Brain microvascular endothelial cell (primary cell): ENCODE measurements at regions not wholly inside any gene's neighbourhood (a gene's known extent, or its start where the extent isn't known, plus 50 kb on each side); places are given as distances from the start of the nearest gene placed in this dataset.

Experiments used
- DNase-seq: peaks from one replicate; pipeline ENCODE4 v3.0.0-alpha.2; 2020
- H3K27ac ChIP-seq: fragments of 250-450 bp; sonication (Bioruptor Pico); 2 replicates; pipeline ENCODE4 v1.5.1; 2020; ENCODE audit warnings: mild to moderate bottlenecking, moderate library complexity
- H3K27me3 ChIP-seq: fragments of 250-450 bp; sonication (Bioruptor Pico); replicated peaks from 2 replicates; pipeline ENCODE4 v1.5.1; 2020; ENCODE audit warnings: mild to moderate bottlenecking
- H3K36me3 ChIP-seq: fragments of 250-450 bp; sonication (Bioruptor Pico); replicated peaks from 2 replicates; pipeline ENCODE4 v1.5.1; 2020; ENCODE audit warnings: mild to moderate bottlenecking
- H3K4me3 ChIP-seq: 2 replicates; pipeline ENCODE4 v1.5.1; 2011; ENCODE audit warnings: low read depth, mild to moderate bottlenecking, control low read depth, low read length, moderate library complexity
- in situ Hi-C: cut with HindIII; loops from 2 replicates; pipeline ENCODE4 v1.10.0; 2017; ENCODE audit warnings: low sequenced_read_pairs, low pct_ligation_motif_present
- TF ChIP-seq, protein P1 (sequence below): IDR thresholded peaks from 2 replicates; pipeline ENCODE4 v1.5.1; 2011; ENCODE audit warnings: low read depth, mild to moderate bottlenecking, moderate library complexity, low read length, control low read depth, inconsistent platforms; ENCODE audit errors: missing control alignments

DNA sequence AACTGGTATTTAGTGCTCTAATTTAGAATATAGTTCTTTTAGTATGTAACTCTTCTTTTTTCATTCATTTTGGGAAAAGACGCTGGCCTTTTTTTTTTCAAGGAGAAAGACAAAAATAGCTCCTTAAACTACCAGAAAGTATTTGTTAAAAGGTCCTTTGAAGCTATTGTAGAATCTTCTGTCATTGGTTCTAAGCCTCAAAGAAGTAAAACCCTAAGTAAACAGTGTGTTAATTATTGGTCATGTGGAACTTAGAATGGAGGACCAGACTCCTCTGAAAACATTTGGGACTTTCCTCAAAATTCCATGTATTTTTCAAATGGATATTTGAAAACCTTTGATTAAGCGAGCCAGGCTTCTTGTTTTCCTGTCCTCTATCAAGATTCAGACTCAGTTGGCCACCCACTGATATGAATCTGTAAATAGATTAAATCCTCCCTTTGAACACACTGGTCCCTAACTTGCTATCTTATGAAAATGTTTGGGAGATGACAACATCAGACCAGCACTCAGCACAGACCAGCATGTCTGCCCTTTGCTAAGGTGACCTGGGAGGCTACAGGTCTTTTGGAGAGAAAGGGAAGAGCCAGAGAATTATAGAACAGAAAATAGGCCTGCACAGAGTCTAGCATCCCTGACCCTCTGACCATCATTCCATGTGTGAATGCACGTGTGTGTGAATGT lies 120.3 kb upstream of the GATA6 start:
- H3K27ac ChIP-seq: no peak overlapping the region
- no peak for DNase-seq
- no peaks in the 10 kb centered on the region for H3K27me3 ChIP-seq
- in situ Hi-C loops: no loop called here
- H3K36me3 ChIP-seq: no peaks in the 10 kb centered on the region
- TF ChIP-seq, protein P1, sequence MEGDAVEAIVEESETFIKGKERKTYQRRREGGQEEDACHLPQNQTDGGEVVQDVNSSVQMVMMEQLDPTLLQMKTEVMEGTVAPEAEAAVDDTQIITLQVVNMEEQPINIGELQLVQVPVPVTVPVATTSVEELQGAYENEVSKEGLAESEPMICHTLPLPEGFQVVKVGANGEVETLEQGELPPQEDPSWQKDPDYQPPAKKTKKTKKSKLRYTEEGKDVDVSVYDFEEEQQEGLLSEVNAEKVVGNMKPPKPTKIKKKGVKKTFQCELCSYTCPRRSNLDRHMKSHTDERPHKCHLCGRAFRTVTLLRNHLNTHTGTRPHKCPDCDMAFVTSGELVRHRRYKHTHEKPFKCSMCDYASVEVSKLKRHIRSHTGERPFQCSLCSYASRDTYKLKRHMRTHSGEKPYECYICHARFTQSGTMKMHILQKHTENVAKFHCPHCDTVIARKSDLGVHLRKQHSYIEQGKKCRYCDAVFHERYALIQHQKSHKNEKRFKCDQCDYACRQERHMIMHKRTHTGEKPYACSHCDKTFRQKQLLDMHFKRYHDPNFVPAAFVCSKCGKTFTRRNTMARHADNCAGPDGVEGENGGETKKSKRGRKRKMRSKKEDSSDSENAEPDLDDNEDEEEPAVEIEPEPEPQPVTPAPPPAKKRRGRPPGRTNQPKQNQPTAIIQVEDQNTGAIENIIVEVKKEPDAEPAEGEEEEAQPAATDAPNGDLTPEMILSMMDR: no peak
- no peak overlapping the region for H3K4me3 ChIP-seq

DNA sequence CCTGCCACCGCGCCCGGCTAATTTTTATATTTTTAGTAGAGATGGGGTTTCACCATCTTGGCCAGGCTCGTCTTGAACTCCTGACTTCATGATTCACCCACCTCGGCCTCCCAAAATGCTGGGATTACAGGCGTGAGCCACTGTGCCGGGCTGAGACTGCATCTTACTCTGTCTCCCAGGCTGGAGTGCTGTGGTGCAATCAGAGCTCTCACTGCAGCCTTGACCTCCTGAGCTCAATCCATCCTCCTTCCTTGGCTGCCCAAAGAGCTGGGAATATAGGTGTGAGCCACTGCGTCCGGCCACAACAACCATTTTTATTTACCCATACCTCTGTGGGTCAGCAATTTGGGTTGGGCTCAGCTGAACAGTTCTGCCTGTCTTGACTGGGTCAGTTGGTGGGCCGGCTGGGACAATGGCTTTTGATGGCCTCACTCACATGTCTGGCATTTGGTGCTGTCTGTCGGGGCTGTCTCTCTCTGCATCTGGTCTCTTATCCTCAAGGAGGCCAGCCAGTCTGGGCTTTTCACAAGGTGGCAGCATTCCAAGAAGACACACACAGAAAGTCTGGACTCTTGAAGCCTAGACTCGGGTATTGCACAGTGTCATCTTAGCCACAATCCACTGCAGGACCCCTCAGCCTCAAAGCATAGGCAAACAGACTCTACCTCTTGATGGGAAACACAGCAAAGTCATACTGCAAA lies 116.8 kb upstream of the GATA6 start:
- H3K27me3 ChIP-seq: no peaks in the 10 kb centered on the region
- no peak for DNase-seq
- H3K36me3 ChIP-seq: no peaks in the 10 kb centered on the region
- TF ChIP-seq, protein P1: no peak
- no peak overlapping the region for H3K27ac ChIP-seq
- in situ Hi-C loops: no loop called here
- no peak overlapping the region for H3K4me3 ChIP-seq

DNA sequence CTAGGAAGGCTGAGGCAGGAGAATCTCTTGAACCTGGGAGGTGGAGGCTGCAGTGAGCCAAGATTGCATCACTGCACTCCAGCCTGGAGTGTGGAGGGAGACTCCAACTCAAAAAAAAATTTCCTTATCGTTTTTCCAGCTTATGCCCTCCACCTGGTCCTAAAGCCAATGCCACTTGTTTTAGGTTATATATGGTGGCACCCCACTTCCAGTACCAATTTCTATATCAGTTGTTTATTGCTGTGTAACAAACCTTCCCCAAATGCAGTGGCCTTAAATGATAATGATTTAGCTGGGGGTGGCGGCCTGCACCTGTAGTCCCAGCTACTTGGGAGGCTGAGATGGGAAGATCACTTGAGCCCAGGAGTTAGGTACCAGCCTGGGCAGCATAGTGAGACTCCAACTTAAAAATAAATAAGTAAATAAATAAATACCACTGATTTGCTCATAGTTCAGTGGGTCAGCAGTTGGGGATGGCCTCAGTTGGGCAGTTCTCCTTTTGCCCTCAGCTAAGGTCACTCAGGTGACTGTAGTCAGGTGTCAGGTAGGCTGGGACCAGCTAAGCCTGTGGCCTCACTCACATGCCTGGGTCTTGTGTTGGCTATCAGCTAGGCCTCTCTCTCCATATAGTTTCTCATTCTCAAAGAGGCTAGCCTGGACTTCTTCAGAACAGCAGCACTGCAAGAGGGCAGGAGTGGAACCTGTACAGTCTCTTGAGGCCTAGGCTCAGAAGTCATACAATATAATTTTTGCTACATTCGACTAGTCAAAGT lies 113.7 kb upstream of the GATA6 start:
- DNase-seq: no peak
- H3K4me3 ChIP-seq: no peak overlapping the region
- H3K36me3 ChIP-seq: no peaks in the 10 kb centered on the region
- no peaks in the 10 kb centered on the region for H3K27me3 ChIP-seq
- in situ Hi-C loops: no loop called here
- H3K27ac ChIP-seq: no peak overlapping the region
- TF ChIP-seq, protein P1: no peak

DNA sequence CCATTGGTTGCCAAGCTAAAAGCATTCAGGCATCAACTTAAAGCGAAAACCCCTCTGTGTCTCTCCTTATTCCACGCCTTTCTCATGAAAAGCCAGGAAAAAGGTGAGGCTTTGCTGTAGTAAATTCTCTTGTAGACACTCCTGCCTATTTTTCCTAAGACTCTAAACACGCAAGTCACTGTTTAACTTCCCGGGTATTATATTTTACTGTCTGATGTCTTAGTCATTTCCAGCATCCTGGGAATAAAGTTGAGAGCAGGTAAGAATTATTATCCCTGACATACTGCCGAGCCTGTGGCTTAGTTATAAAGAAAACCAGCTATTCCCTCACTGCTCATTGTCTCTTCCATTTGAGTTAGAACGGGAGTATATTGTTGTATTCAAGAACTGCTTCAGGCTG lies 112.4 kb upstream of the GATA6 start:
- Histone ChIP-seq H3K27ac (no peak overlapping the region), H3K36me3 (no peaks in the 10 kb centered on the region), H3K27me3 (no peaks in the 10 kb centered on the region), H3K4me3 (no peak overlapping the region)
- in situ Hi-C loops: no loop called here
- DNase-seq: no peak
- TF ChIP-seq, protein P1: no peak

DNA sequence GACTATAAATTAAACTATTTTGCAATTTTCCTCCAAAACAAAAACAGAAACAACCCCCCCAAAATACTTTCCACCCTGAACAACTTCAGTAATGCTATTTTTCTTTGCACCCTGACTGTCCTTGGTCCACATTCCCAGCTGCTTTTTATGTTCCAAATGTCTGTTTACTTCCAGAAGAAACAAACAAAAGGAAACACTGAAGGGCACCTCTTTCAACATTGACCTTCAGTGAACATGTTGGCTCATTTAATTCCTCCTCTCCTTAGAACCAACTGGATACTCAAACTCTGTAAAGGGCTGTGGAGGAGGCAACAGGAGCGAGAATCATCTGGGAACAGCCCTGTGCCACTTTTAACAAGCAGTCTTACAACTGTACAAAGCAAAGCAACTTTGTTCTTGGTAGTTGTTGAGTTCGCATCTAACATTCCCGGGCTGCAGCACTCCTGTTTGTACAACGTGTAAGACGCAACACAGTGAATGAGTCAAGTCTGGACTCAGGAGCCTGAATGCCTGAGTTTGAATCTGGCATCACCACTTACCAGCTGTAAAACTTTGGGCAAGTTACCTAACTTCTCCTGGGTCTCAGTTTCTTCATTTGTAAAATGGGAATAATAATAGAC lies 111.4 kb upstream of the GATA6 start:
- no peak for DNase-seq
- in situ Hi-C loops: no loop called here
- Histone ChIP-seq H3K27ac (no peak overlapping the region), H3K27me3 (no peaks in the 10 kb centered on the region), H3K36me3 (no peaks in the 10 kb centered on the region), H3K4me3 (no peak overlapping the region)
- TF ChIP-seq, protein P1: no peak
